Pancreas (tissue), 10 donors: ENCODE measurements at regions not wholly inside any gene's neighbourhood (a gene's known extent, or its start where the extent isn't known, plus 50 kb on each side); places are given as distances from the start of the nearest gene placed in this dataset.

Experiments
- ATAC-seq, 4 donors: fragments of 200-7000 bp; cut with Tn5 transposase; one replicate each; pipeline versions ENCODE4 v1.8.0 to v1.9.1; 2020; ENCODE audit warnings: mild to moderate bottlenecking in 4 of 4, moderate library complexity in 4 of 4
- DNase-seq, 6 donors: peaks; one replicate each; pipeline ENCODE4 v3.0.0-alpha.2; 2020
- FAIRE-seq: peaks from 2 replicates; lab custom pipeline; 2012; peaks lifted over from hg19 to GRCh38; lab: Jason Lieb, UNC
- H3K27ac ChIP-seq, 4 donors: fragments of 200-600 bp; sonication (generic); 1 replicate in 3 of 4; 2 replicates in 1 of 4; pipeline versions ENCODE4 v1.5.0 to v1.8.0; 2020
- H3K27me3 ChIP-seq, 4 donors: fragments of 200-600 bp; one replicate each; pipeline ENCODE4 v1.8.0; 2021
- H3K36me3 ChIP-seq, 3 donors: fragments of 200-600 bp; sonication (generic) in 1 of 3; one replicate each; pipeline versions ENCODE4 v1.5.0 to v1.8.0; 2020 to 2021
- H3K4me1 ChIP-seq, 3 donors: fragments of 200-600 bp; one replicate each; pipeline ENCODE4 v1.8.0; 2021
- H3K4me3 ChIP-seq, 4 donors: fragments of 200-600 bp; sonication (generic) in 2 of 4; one replicate each; pipeline versions ENCODE4 v1.5.0 to v1.8.0; 2020 to 2021
- H3K9me3 ChIP-seq, 4 donors: fragments of 200-600 bp; one replicate each; pipeline ENCODE4 v1.8.0; 2021
- WGBS, 2 donors: extraction: QIAGEN DNeasy Blood & Tissue Kit; methylation state at CpG; one replicate each; pipeline ENCODE4 v1.1.7; 2013; 5-methylcytosine and 5-hydroxymethylcytosine counted together
- intact Hi-C, 3 donors: fragments of 100-400 bp; cut with DNase I; formaldehyde crosslinking; loops; one replicate each; pipeline versions ENCODE4 v1.11.1 to v1.14.2; 2022
- TF ChIP-seq, protein P1 (sequence below), 4 donors: fragments of 200-600 bp; sonication (generic) in 3 of 4; IDR thresholded peaks; one replicate each; pipeline versions ENCODE4 v1.5.0 to v1.8.0; 2021; ENCODE audit warnings: antibody characterized with exemption in 4 of 4
- donor health status: healthy with polysubstance abuse.
- donor health status: DM: no; HTN: no; CAD: no; lungs with moderate emphysema.
- donor health status: DM: no; HTN: no; CAD: no.
- donor health status: control.
- donor health status: control.
- donor health status: Bipolar disorder and iron deficiency.
- donor health status: DM: yes; HTN: yes; CAD: no.
- donor health status: DM: no; HTN: no; CAD: no.
- donor health status: DM: no; HTN: no; CAD: no.
- donor health status: DM: yes; HTN: yes; CAD: no.

DNA sequence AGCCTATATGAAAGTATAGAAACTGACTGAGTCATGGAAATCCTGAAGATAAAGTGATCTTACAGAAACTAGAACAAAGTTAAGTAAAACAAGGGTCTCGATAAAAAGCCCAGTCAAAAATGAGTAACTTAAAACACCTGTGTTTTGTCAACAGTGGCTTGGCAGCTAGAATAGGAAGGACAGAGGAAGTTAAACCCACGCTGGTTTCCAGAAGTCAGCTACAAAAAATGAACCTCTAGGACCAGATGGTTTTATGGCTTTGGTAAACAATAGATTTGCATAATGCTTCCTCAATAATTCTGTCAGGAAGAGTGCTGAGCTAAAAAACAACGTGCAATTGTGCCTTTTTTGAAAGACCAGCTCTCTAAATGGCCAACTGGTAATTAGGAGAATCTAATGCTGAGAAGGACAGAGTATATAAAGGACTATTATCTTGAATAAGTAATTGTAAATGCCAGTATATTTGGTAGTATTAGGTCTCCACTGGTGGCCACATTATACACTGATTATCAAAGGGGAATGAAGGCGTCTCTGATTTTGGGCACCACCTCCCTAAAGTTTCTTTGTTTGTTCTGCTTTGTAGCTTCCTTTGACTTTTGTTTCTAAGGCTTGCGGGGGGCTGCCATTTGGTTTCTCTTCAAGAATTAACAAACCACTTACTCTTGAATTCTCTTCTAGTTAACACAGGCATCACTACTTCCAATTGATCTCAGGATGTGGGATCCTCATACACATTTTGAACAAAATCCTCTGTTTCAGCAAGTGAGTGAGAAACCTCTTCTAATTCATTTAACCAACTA, 72.2 kb upstream of the PPP3CA start:
- 20 to 22% methylated on average over 5 of the region's 5 CpGs for WGBS, 2 donors
- peak in 1 of 6 donors; percentile 15 for DNase-seq
- intact Hi-C loops: no loop called here

GRCh38 chr4:101418466-101418865, 71.1 kb upstream of the PPP3CA start:
- Histone ChIP-seq H3K9me3 (no peaks in the 10 kb centered on the region), H3K4me1 (peaks cover 0 to 14% (median 0%) of the 10 kb centered on the region in 3 donors), H3K27ac (no peak overlapping the region), H3K4me3 (no peak overlapping the region), H3K27me3 (no peaks in the 10 kb centered on the region), H3K36me3 (no peaks in the 10 kb centered on the region)
- no peak for FAIRE-seq
- 66 to 79% methylated on average over 2 of the region's 2 CpGs for WGBS, 2 donors
- intact Hi-C loops: no loop called here
- DNase-seq: no peak
- no peak for ATAC-seq
- TF ChIP-seq, protein P1, sequence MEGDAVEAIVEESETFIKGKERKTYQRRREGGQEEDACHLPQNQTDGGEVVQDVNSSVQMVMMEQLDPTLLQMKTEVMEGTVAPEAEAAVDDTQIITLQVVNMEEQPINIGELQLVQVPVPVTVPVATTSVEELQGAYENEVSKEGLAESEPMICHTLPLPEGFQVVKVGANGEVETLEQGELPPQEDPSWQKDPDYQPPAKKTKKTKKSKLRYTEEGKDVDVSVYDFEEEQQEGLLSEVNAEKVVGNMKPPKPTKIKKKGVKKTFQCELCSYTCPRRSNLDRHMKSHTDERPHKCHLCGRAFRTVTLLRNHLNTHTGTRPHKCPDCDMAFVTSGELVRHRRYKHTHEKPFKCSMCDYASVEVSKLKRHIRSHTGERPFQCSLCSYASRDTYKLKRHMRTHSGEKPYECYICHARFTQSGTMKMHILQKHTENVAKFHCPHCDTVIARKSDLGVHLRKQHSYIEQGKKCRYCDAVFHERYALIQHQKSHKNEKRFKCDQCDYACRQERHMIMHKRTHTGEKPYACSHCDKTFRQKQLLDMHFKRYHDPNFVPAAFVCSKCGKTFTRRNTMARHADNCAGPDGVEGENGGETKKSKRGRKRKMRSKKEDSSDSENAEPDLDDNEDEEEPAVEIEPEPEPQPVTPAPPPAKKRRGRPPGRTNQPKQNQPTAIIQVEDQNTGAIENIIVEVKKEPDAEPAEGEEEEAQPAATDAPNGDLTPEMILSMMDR (IDR thresholded peaks at IDR 0.05): no peak

More for the DNA sequence above, 72.2 kb upstream of the PPP3CA start:
- Histone ChIP-seq H3K27me3 (no peaks in the 10 kb centered on the region), H3K27ac (peak overlapping the region in 1 of 4 donors; percentile 1), H3K36me3 (no peaks in the 10 kb centered on the region), H3K4me3 (no peak overlapping the region), H3K9me3 (no peaks in the 10 kb centered on the region), H3K4me1 (peaks cover 0 to 14% (median 0%) of the 10 kb centered on the region in 3 donors)
- ATAC-seq (peak; percentile 64 to 93 (median 86)), FAIRE-seq (peak; percentile 39)
- TF ChIP-seq, protein P1 (IDR thresholded peaks at IDR 0.05): no peak

DNA sequence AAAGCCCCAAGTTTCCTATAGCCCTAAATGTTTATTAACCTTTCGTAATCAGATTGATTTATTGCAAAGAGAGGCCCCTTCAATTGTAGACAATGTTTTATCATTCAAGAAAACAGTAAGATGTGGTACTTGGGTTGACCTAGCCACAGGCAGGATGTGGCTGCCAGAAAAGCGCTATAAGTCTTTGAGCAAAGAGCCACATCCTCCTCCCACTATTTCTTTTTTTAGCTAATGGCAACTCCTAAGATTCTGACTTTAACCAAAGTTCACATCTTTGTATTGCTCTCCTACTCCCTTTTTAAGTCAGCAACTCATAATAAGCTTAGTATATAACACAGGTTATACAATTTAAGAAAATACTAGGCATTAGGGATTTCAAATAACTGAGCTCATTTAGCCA, 70.7 kb upstream of the PPP3CA start:
- ATAC-seq (no peak), DNase-seq (no peak), FAIRE-seq (no peak)
- Histone ChIP-seq H3K9me3 (no peaks in the 10 kb centered on the region), H3K36me3 (no peaks in the 10 kb centered on the region), H3K4me3 (no peak overlapping the region), H3K27ac (no peak overlapping the region), H3K27me3 (no peaks in the 10 kb centered on the region), H3K4me1 (peaks cover 0 to 14% (median 0%) of the 10 kb centered on the region in 3 donors)
- intact Hi-C loops: no loop called here
- TF ChIP-seq, protein P1 (IDR thresholded peaks at IDR 0.05): no peak
- 81 to 87% methylated on average over 2 of the region's 2 CpGs for WGBS, 2 donors

DNA sequence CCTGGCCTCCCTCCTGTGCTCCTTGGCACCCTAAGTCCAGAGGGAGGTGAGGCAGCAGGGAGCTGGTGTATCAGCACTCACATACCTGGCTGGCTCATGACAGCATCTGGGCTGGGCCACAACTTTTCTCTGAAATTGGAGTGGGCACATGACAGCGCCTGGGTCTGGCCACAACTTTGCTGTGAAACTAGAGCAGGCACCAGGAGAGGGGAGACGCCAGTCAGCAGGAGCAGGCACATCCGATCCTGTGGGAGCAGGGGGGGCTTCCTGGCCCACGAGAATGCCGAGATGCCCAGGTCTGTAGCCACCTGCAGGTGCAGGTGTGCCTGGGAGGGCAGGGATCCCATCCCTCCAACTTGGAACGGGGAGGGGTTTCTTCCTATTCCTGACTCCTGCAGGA, 69.7 kb upstream of the PPP3CA start:
- Histone ChIP-seq H3K27ac (no peak overlapping the region), H3K9me3 (no peaks in the 10 kb centered on the region), H3K4me3 (no peak overlapping the region), H3K36me3 (no peaks in the 10 kb centered on the region), H3K27me3 (no peaks in the 10 kb centered on the region), H3K4me1 (peaks cover 0 to 14% (median 0%) of the 10 kb centered on the region in 3 donors)
- WGBS, 2 donors: 87 to 88% methylated on average over 6 of the region's 6 CpGs
- no peak for ATAC-seq
- no peak for FAIRE-seq
- TF ChIP-seq, protein P1 (IDR thresholded peaks at IDR 0.05): no peak
- DNase-seq: peak in 1 of 6 donors; percentile 45
- intact Hi-C loops: no loop called here

GRCh38 chr4:101415962-101416361, 68.6 kb upstream of the PPP3CA start:
- WGBS, 2 donors: 88 to 95% methylated on average over 6 of the region's 6 CpGs
- ATAC-seq (no peak), FAIRE-seq (no peak), DNase-seq (peak in 1 of 6 donors; percentile 52)
- H3K4me3 ChIP-seq: no peak overlapping the region
- H3K36me3 ChIP-seq: no peaks in the 10 kb centered on the region
- TF ChIP-seq, protein P1 (IDR thresholded peaks at IDR 0.05): no peak
- intact Hi-C loops: no loop called here
- H3K9me3 ChIP-seq: no peaks in the 10 kb centered on the region
- peaks cover 0 to 14% (median 0%) of the 10 kb centered on the region in 3 donors for H3K4me1 ChIP-seq
- no peak overlapping the region for H3K27ac ChIP-seq
- H3K27me3 ChIP-seq: no peaks in the 10 kb centered on the region
